ENCODE measurements at regions not wholly inside any gene's neighbourhood (a gene's known extent, or its start where the extent isn't known, plus 50 kb on each side); places are given as distances from the start of the nearest gene placed in this dataset.

DNA sequence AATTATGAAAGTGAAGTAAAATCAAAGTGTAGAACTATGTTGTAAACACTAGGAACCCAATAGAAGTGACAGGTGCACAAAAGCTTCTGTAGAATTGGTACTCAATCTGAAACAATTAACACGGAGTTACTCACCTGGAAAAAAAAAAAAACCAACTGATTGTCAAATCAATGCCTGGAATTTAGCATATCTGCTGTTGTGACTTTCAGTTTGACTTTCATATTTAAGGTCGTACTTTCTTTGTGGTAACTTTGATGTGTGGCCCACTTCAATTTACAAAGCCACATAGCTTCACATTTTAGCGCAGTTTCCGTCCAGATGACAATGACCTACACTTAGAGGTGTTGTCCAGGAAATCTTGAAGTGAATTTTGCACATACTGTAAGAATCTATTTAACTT, 1124.9 kb downstream of the STIM2 start:
- TF ChIP-seq, protein P1, sequence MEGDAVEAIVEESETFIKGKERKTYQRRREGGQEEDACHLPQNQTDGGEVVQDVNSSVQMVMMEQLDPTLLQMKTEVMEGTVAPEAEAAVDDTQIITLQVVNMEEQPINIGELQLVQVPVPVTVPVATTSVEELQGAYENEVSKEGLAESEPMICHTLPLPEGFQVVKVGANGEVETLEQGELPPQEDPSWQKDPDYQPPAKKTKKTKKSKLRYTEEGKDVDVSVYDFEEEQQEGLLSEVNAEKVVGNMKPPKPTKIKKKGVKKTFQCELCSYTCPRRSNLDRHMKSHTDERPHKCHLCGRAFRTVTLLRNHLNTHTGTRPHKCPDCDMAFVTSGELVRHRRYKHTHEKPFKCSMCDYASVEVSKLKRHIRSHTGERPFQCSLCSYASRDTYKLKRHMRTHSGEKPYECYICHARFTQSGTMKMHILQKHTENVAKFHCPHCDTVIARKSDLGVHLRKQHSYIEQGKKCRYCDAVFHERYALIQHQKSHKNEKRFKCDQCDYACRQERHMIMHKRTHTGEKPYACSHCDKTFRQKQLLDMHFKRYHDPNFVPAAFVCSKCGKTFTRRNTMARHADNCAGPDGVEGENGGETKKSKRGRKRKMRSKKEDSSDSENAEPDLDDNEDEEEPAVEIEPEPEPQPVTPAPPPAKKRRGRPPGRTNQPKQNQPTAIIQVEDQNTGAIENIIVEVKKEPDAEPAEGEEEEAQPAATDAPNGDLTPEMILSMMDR (IDR thresholded peaks at IDR 0.05; ENCODE audit: control insufficient read depth, extremely low read depth, insufficient read depth), result no peak
- no peak overlapping the region for H3K4me3 ChIP-seq (ENCODE audit: low read depth, low read length)
- no peak for DNase-seq (ENCODE audit: low read depth)

DNA sequence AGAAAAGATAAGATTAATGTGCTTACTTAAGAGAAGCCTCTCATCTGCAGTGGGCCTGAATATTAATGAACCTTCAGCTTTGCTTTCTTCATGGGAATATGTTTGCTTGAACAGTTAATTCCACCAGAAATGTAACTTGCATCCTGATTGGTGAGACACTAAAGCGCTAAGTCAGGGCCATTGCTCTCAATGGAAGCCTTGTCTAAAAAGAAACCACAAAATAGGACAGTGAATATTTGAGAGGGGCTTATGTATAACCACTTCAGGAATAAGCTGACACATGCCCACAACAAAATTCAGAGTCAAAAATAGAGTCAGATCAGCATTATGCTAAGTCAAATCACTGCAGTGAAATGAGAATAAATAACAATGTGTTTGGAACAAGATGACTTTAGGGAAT, 1125.8 kb downstream of the STIM2 start:
- no peak overlapping the region for H3K4me3 ChIP-seq (ENCODE audit: low read depth, low read length)
- no peak for DNase-seq (ENCODE audit: low read depth)
- TF ChIP-seq, protein P1 (IDR thresholded peaks at IDR 0.05; ENCODE audit: control insufficient read depth, extremely low read depth, insufficient read depth), result no peak

DNA sequence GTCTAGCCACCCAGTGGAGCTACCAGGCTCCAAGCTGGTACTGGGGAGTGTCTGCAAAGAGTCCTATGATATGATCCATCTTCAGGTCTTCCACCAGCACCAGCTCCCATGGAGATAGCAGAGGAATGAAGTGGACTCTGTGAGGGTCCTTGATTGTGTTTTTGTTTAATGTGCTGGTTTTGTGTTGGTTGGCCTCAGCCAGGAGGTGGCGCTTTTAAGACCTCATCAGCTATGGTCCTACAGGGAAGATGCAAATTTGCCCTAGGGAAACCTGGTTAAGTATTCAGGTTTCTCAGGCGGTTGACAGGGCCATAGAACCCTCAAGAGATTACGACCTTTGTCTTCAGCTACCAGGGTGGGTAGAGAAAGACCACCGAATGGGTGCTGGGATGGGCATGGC, 1141.1 kb downstream of the STIM2 start:
- DNase-seq (ENCODE audit: low read depth), result no peak
- H3K4me3 ChIP-seq (ENCODE audit: low read depth, low read length), result no peak overlapping the region
- TF ChIP-seq, protein P1 (IDR thresholded peaks at IDR 0.05; ENCODE audit: control insufficient read depth, extremely low read depth, insufficient read depth), result 0 out of 2 replicates have a peak, but pooled peaks have one; percentile 3

DNA sequence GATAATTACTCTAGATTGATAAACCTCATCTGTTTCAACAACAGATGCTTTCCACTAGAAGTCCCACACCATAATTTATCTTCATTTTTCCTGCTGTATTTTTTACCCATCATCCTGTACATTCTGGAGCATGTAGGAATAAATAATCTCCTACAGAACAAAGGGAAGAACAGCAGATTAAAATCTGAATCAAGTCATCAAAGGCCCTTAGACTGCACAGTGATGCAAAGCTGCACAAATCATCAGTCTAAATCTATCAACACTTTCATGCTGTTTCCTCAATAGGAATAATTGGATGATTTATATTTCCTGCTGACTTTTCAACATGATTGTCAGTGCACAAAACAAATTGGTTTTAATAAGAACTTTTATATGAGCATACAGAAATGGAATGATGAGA, 1143.9 kb downstream of the STIM2 start:
- TF ChIP-seq, protein P1 (IDR thresholded peaks at IDR 0.05; ENCODE audit: control insufficient read depth, extremely low read depth, insufficient read depth), result no peak
- no peak overlapping the region for H3K4me3 ChIP-seq (ENCODE audit: low read depth, low read length)
- DNase-seq (ENCODE audit: low read depth), result no peak

DNA sequence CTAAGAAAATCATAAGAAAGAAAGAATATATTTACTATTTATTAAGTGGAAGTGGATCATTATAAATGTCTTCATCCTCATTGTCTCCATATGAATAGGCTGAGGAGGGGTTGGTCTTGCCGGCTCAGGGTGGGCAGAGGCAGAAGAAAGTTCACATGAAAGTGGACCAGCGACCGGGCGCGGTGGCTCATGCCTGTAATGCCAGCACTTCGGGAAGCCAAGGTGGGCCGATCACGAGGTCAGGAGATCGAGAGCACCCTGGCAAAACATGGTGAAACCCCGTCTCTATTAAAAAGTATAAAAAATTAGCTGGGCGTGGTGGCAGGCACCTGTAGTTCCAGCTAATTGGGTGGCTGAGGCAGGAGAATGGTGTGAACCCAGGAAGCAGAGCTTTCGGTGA, 1145.4 kb downstream of the STIM2 start:
- no peak for DNase-seq (ENCODE audit: low read depth)
- TF ChIP-seq, protein P1 (IDR thresholded peaks at IDR 0.05; ENCODE audit: control insufficient read depth, extremely low read depth, insufficient read depth), result no peak
- H3K4me3 ChIP-seq (ENCODE audit: low read depth, low read length), result no peak overlapping the region

DNA sequence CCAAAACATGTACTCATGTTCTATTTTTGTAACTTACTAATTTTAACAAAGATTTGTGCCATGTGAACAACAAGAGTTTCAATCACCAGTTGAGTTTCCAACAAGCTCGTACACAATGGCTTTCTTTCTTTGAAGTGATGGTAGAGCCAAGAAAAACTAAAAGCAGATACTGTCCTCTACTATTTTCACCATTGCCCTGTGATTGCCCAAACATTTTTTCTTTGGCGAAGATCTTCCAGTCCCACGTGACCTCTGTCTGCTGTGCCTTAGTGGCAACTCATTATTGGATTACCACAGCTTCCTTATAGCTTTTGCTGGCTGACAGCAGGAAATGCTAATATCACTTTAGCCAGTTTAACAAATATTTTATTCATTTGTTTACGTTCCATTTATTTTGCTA, 1147.1 kb downstream of the STIM2 start:
- TF ChIP-seq, protein P1 (IDR thresholded peaks at IDR 0.05; ENCODE audit: control insufficient read depth, extremely low read depth, insufficient read depth), result no peak
- DNase-seq (ENCODE audit: low read depth), result no peak
- H3K4me3 ChIP-seq (ENCODE audit: low read depth, low read length), result no peak overlapping the region

DNA sequence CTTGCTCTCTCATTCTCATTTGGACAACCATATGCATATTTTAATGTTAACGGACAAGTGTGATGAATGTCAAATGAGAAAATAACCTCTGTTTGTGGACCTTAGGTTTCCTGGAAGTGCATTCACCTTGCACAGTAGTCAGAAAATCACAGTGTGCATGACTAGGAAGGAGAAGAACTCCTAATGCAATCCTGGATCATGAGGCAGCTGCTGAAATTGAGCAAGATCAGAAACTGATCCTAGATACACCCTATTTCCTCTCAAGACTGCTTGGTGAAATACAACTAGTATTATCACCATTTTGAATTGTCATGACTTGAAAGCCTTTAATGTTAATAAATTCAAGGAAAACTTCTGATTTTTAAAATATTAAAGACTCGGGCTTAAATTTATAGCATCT, 1148.9 kb downstream of the STIM2 start:
- TF ChIP-seq, protein P1 (IDR thresholded peaks at IDR 0.05; ENCODE audit: control insufficient read depth, extremely low read depth, insufficient read depth), result no peak
- no peak for DNase-seq (ENCODE audit: low read depth)
- no peak overlapping the region for H3K4me3 ChIP-seq (ENCODE audit: low read depth, low read length)

Measured in LNCaP clone FGC (cell line).